ENCODE measurements at regions not wholly inside any gene's neighbourhood (a gene's known extent, or its start where the extent isn't known, plus 50 kb on each side); places are given as distances from the start of the nearest gene placed in this dataset.
A peak's percentile ranks its signal among the peaks of the same experiment; 100 is the strongest.

DNA sequence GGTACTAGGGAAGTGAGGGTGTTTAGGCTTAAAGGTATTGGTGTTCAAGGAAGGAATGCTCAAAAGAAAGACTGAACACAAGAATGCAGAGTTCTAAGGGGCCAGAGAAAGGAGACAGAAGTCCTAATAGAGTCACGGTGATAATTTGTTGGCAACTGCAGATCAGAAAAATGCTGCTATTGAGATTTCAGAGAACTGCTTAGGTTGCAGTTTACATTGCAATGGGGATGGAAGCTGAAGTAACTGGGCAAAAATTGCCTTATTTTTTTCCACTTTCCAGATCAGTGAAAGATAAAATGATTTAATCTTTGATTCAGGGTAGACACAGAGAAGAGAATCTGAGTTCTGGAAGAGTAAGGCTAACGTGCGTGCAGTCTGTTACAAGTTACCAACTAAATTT is 199.8 kb downstream of the SQOR start:
- intact Hi-C loops (cut with micrococcal nuclease) (loop anchor here (1.0 kb wide), 1 partner anchor 26 kb away; no protein-coding TSS in a partner anchor), in situ Hi-C loops (cut with MboI; ENCODE audit: low sequenced_read_pairs) (no loop called here), dilution Hi-C loops (cut with HindIII; ENCODE audit: low sequenced_read_pairs, unreplicated experiment) (no loop called here)
- Histone ChIP-seq H3K4ac (ENCODE audit: low read depth, low read length) (no peak overlapping the region), H3K27me3 (ENCODE audit: control insufficient read depth, insufficient read depth, low read length) (no peaks in the 10 kb centered on the region), H3K4me1 (ENCODE audit: control insufficient read depth, insufficient read depth, low read length) (no peaks in the 10 kb centered on the region), H4K20me1 (ENCODE audit: insufficient read depth, low read length) (no peaks in the 10 kb centered on the region), H2AFZ (replicated peaks; ENCODE audit: low read length, poor library complexity) (no peak overlapping the region), H3K27ac (ENCODE audit: insufficient read depth, low read length) (no peak overlapping the region), H3K23ac (ENCODE audit: low read depth, low read length) (no peak overlapping the region), H4K91ac (ENCODE audit: insufficient read depth, low read depth, low read length) (no peak overlapping the region), H3K9me3 (ENCODE audit: control insufficient read depth, insufficient read depth, low read length) (peaks cover 5% of the 10 kb centered on the region; the same call in 1 of the 2 replicates), H3K36me3 (ENCODE audit: control insufficient read depth, insufficient read depth, low read length) (no peaks in the 10 kb centered on the region), H2BK15ac (ENCODE audit: low read depth, low read length) (no peak overlapping the region), H3K18ac (ENCODE audit: low read depth, low read length) (no peak overlapping the region), H2AK5ac (ENCODE audit: low read depth, low read length) (no peak overlapping the region), H3K4me2 (ENCODE audit: low read depth, low read length) (no peak overlapping the region), H2BK5ac (ENCODE audit: low read depth, low read length, poor library complexity, severe bottlenecking) (no peak overlapping the region), H4K5ac (ENCODE audit: low read depth, low read length) (no peak overlapping the region), H2BK20ac (ENCODE audit: low read depth, low read length) (no peak overlapping the region), H3K56ac (ENCODE audit: extremely low read depth, insufficient read depth, low read length) (no peak overlapping the region), H3K79me1 (ENCODE audit: low read depth in 1 of 2, low read length in 2 of 2) (no peaks in the 10 kb centered on the region), H3K9ac (ENCODE audit: low read depth, low read length) (no peak overlapping the region), H3K14ac (replicated peaks; ENCODE audit: low read depth, low read length) (no peak overlapping the region), H2BK120ac (ENCODE audit: low read depth, low read length) (no peak overlapping the region), H4K8ac (ENCODE audit: low read depth in 2 of 2, low read length in 2 of 2) (no peak overlapping the region), H2AK9ac (replicated peaks; ENCODE audit: low read depth, low read length, poor library complexity) (no peak overlapping the region), H3K4me3 (ENCODE audit: insufficient read depth, low read depth, low read length) (no peak overlapping the region), H3K9me1 (ENCODE audit: insufficient read depth, low read length) (no peaks in the 10 kb centered on the region)
- TF ChIP-seq MAFK (IDR thresholded peaks at IDR 0.05; ENCODE audit: low read depth, low read length): peak; percentile 64
- no peak for TF ChIP-seq CEBPB (IDR thresholded peaks at IDR 0.05; ENCODE audit: low read depth, low read length)
- TF ChIP-seq, protein P1, sequence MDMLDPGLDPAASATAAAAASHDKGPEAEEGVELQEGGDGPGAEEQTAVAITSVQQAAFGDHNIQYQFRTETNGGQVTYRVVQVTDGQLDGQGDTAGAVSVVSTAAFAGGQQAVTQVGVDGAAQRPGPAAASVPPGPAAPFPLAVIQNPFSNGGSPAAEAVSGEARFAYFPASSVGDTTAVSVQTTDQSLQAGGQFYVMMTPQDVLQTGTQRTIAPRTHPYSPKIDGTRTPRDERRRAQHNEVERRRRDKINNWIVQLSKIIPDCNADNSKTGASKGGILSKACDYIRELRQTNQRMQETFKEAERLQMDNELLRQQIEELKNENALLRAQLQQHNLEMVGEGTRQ (IDR thresholded peaks at IDR 0.05; ENCODE audit: low read depth, low read length): no peak
- no peak for ATAC-seq (ENCODE audit: low read depth)
- ChIA-PET POLR2A (ENCODE audit: unreplicated experiment) (no interaction called here), CTCF (no interaction called here)
- WGBS, 2 experiments (ENCODE audit: extremely low coverage in 2 of 2, insufficient read length in 1 of 2): no CpG with 5 or more reads among the region's 3 CpGs
- DNase-seq: no peak
- no TSS peak for BruUV-seq (replicated peaks)

All from IMR-90 (cell line).